PC-9 (cell line): ENCODE measurements at regions not wholly inside any gene's neighbourhood (a gene's known extent, or its start where the extent isn't known, plus 50 kb on each side); places are given as distances from the start of the nearest gene placed in this dataset.

Source experiments
- CTCF ChIP-seq: fragments of 200-600 bp; sonication (generic); conservative IDR thresholded peaks from 2 replicates; pipeline ENCODE4 v1.6.1; 2017; ENCODE audit warnings: mixed run types, antibody characterized with exemption, mild to moderate bottlenecking, moderate library complexity
- EZH2 ChIP-seq: fragments of 200-600 bp; sonication (generic); IDR thresholded peaks from 2 replicates; pipeline ENCODE4 v1.8.0; 2017; ENCODE audit warnings: antibody characterized with exemption, low read depth

GRCh38 chr7:45365341-45365740 lies 207.8 kb downstream of the RAMP3 start:
- no peak for TF ChIP-seq CTCF
- no peak for TF ChIP-seq EZH2
